ENCODE measurements at regions not wholly inside any gene's neighbourhood (a gene's known extent, or its start where the extent isn't known, plus 50 kb on each side); places are given as distances from the start of the nearest gene placed in this dataset.
"Not testable (repeated sequence)": the region's sequence is repeated elsewhere in the genome, so short reads cannot be mapped to it uniquely, and the experiment has no call there.

GRCh38 chr20:29427201-29428060 lies 1830.0 kb upstream of the DEFB115 start:
- no peak for DNase-seq (ENCODE audit: low read depth in 1 of 2, low spot score in 2 of 2)
- H3K36me3 ChIP-seq = no peaks in the 10 kb centered on the region
- no peak overlapping the region for H3K27ac ChIP-seq
- H3K27me3 ChIP-seq (replicated peaks) = no peaks in the 10 kb centered on the region
- H3K9me3 ChIP-seq (replicated peaks) = no peaks in the 10 kb centered on the region
- no peak overlapping the region for H3K4me3 ChIP-seq
- H3K4me1 ChIP-seq (replicated peaks) = no peaks in the 10 kb centered on the region

GRCh38 chr20:29430531-29430930 lies 1826.9 kb upstream of the DEFB115 start:
- Histone ChIP-seq H3K36me3 (no peaks in the 10 kb centered on the region), H3K27ac (no peak overlapping the region), H3K27me3 (replicated peaks) (no peaks in the 10 kb centered on the region), H3K4me1 (replicated peaks) (no peaks in the 10 kb centered on the region), H3K4me3 (no peak overlapping the region), H3K9me3 (replicated peaks) (no peaks in the 10 kb centered on the region)
- DNase-seq (ENCODE audit: low read depth in 1 of 2, low spot score in 2 of 2) = no peak

GRCh38 chr20:29440721-29441120 lies 1816.7 kb upstream of the DEFB115 start:
- DNase-seq (ENCODE audit: low read depth in 1 of 2, low spot score in 2 of 2); H3K9me3 ChIP-seq (replicated peaks): not testable (repeated sequence)

GRCh38 chr20:29443206-29443781 lies 1814.2 kb upstream of the DEFB115 start:
- not testable (repeated sequence) for H3K4me1 ChIP-seq (replicated peaks); H3K27me3 ChIP-seq (replicated peaks); H3K36me3 ChIP-seq; H3K27ac ChIP-seq; H3K4me3 ChIP-seq; H3K9me3 ChIP-seq (replicated peaks)
- DNase-seq (ENCODE audit: low read depth in 1 of 2, low spot score in 2 of 2) = peak in 1 of 2 experiments; percentile 45

More at GRCh38 chr20:29440721-29441120, 1816.7 kb upstream of the DEFB115 start:
- H3K27me3 ChIP-seq (replicated peaks); H3K36me3 ChIP-seq; H3K4me3 ChIP-seq; H3K27ac ChIP-seq; H3K4me1 ChIP-seq (replicated peaks): not testable (repeated sequence)

GRCh38 chr20:29443819-29444218 lies 1813.6 kb upstream of the DEFB115 start:
- Histone ChIP-seq H3K36me3 (no peaks in the 10 kb centered on the region), H3K27me3 (replicated peaks) (no peaks in the 10 kb centered on the region)

GRCh38 chr20:29445050-29445907 lies 1812.2 kb upstream of the DEFB115 start:
- DNase-seq (ENCODE audit: low read depth in 1 of 2, low spot score in 2 of 2); H3K4me1 ChIP-seq (replicated peaks); H3K27ac ChIP-seq; H3K4me3 ChIP-seq; H3K36me3 ChIP-seq; H3K27me3 ChIP-seq (replicated peaks); H3K9me3 ChIP-seq (replicated peaks): not testable (repeated sequence)

More at GRCh38 chr20:29443819-29444218, 1813.6 kb upstream of the DEFB115 start:
- Histone ChIP-seq H3K27ac (no peak overlapping the region), H3K4me1 (replicated peaks) (no peaks in the 10 kb centered on the region), H3K4me3 (no peak overlapping the region), H3K9me3 (replicated peaks) (no peaks in the 10 kb centered on the region)
- DNase-seq (ENCODE audit: low read depth in 1 of 2, low spot score in 2 of 2) = no peak

GRCh38 chr20:29447517-29448484 lies 1809.7 kb upstream of the DEFB115 start:
- H3K27me3 ChIP-seq (replicated peaks); H3K4me3 ChIP-seq; DNase-seq (ENCODE audit: low read depth in 1 of 2, low spot score in 2 of 2); H3K36me3 ChIP-seq; H3K4me1 ChIP-seq (replicated peaks); H3K27ac ChIP-seq; H3K9me3 ChIP-seq (replicated peaks): not testable (repeated sequence)

- Histone ChIP-seq H3K27me3 (replicated peaks) (no peaks in the 10 kb centered on the region), H3K4me3 (no peak overlapping the region), H3K9me3 (replicated peaks) (no peaks in the 10 kb centered on the region), H3K36me3 (no peaks in the 10 kb centered on the region), H3K4me1 (replicated peaks) (no peaks in the 10 kb centered on the region), H3K27ac (no peak overlapping the region)
- DNase-seq (ENCODE audit: low read depth in 1 of 2, low spot score in 2 of 2) = no peak
Observed at GRCh38 chr20:29448806-29449470, 1808.5 kb upstream of the DEFB115 start.

GRCh38 chr20:29452186-29452585 lies 1805.3 kb upstream of the DEFB115 start:
- no peak overlapping the region for H3K4me3 ChIP-seq
- no peak for DNase-seq (ENCODE audit: low read depth in 1 of 2, low spot score in 2 of 2)
- no peaks in the 10 kb centered on the region for H3K9me3 ChIP-seq (replicated peaks)
- no peaks in the 10 kb centered on the region for H3K4me1 ChIP-seq (replicated peaks)
- no peak overlapping the region for H3K27ac ChIP-seq
- H3K27me3 ChIP-seq (replicated peaks) = no peaks in the 10 kb centered on the region
- H3K36me3 ChIP-seq = no peaks in the 10 kb centered on the region

GRCh38 chr20:29456987-29457693 lies 1800.3 kb upstream of the DEFB115 start:
- not testable (repeated sequence) for H3K9me3 ChIP-seq (replicated peaks); H3K4me3 ChIP-seq; DNase-seq (ENCODE audit: low read depth in 1 of 2, low spot score in 2 of 2); H3K4me1 ChIP-seq (replicated peaks); H3K36me3 ChIP-seq; H3K27me3 ChIP-seq (replicated peaks); H3K27ac ChIP-seq

- H3K4me1 ChIP-seq (replicated peaks) = no peaks in the 10 kb centered on the region
- H3K9me3 ChIP-seq (replicated peaks) = no peaks in the 10 kb centered on the region
- H3K36me3 ChIP-seq = no peaks in the 10 kb centered on the region
- no peak for DNase-seq (ENCODE audit: low read depth in 1 of 2, low spot score in 2 of 2)
- H3K27me3 ChIP-seq (replicated peaks) = no peaks in the 10 kb centered on the region
- no peak overlapping the region for H3K27ac ChIP-seq
- H3K4me3 ChIP-seq = no peak overlapping the region
Observed at GRCh38 chr20:29472606-29473005, 1784.9 kb upstream of the DEFB115 start.

GRCh38 chr20:29492840-29493239 lies 1764.6 kb upstream of the DEFB115 start:
- not testable (repeated sequence) for DNase-seq (ENCODE audit: low read depth in 1 of 2, low spot score in 2 of 2); H3K9me3 ChIP-seq (replicated peaks); H3K36me3 ChIP-seq; H3K27me3 ChIP-seq (replicated peaks); H3K27ac ChIP-seq; H3K4me1 ChIP-seq (replicated peaks); H3K4me3 ChIP-seq

Data from SJSA1 (cell line).